ENCODE measurements at regions not wholly inside any gene's neighbourhood (a gene's known extent, or its start where the extent isn't known, plus 50 kb on each side); places are given as distances from the start of the nearest gene placed in this dataset.

GRCh38 chr13:19252381-19252780 is 70.8 kb upstream of the TUBA3C start:
- Histone ChIP-seq H3K27ac (ENCODE audit: low read depth, low read length) (no peak overlapping the region), H3K36me3 (ENCODE audit: control insufficient read depth in 1 of 2, insufficient read depth in 2 of 2, low read length in 2 of 2) (no peaks in the 10 kb centered on the region), H2AK5ac (ENCODE audit: low read length) (no peak overlapping the region), H3K79me1 (ENCODE audit: low read length) (no peaks in the 10 kb centered on the region), H3K4ac (ENCODE audit: low read depth, low read length) (no peak overlapping the region), H2AFZ (ENCODE audit: insufficient read depth, low read length, poor library complexity) (no peak overlapping the region), H3K27me3 (ENCODE audit: insufficient read depth, low read length) (no peaks in the 10 kb centered on the region), H3K4me1 (ENCODE audit: control insufficient read depth in 1 of 2, insufficient read depth in 2 of 2, low read length in 2 of 2) (no peaks in the 10 kb centered on the region), H4K8ac (ENCODE audit: low read depth, low read length) (no peak overlapping the region), H4K91ac (ENCODE audit: low read depth, low read length) (no peak overlapping the region), H3K9me3 (ENCODE audit: insufficient read depth, low read depth, low read length) (peaks cover 8% of the 10 kb centered on the region), H3K4me2 (ENCODE audit: low read length) (no peak overlapping the region), H2BK12ac (ENCODE audit: low read length) (no peak overlapping the region), H3K23ac (ENCODE audit: low read length) (no peak overlapping the region), H2BK5ac (ENCODE audit: low read depth, low read length, poor library complexity) (no peak overlapping the region), H3K79me2 (ENCODE audit: control insufficient read depth, insufficient read depth, low read length, poor library complexity) (no peaks in the 10 kb centered on the region), H4K12ac (ENCODE audit: low read depth, low read length) (no peak overlapping the region), H3K18ac (ENCODE audit: low read length) (no peak overlapping the region), H2BK120ac (ENCODE audit: insufficient read depth, low read length, poor library complexity) (no peak overlapping the region), H3K9ac (ENCODE audit: low read length) (no peak overlapping the region), H3K14ac (ENCODE audit: low read length) (no peak overlapping the region), H3K4me3 (ENCODE audit: low read depth, low read length) (no peak overlapping the region)
- WGBS (ENCODE audit: extremely low coverage, insufficient coverage, insufficient read length), result no CpG with 5 or more reads among the region's 4 CpGs
- no peak for DNase-seq

- Histone ChIP-seq H3K79me2 (ENCODE audit: control insufficient read depth, insufficient read depth, low read length, poor library complexity) (no peaks in the 10 kb centered on the region), H3K4me1 (ENCODE audit: control insufficient read depth in 1 of 2, insufficient read depth in 2 of 2, low read length in 2 of 2) (no peaks in the 10 kb centered on the region), H3K4ac (ENCODE audit: low read depth, low read length) (no peak overlapping the region), H2AK5ac (ENCODE audit: low read length) (no peak overlapping the region), H3K18ac (ENCODE audit: low read length) (no peak overlapping the region), H3K9me3 (ENCODE audit: insufficient read depth, low read depth, low read length) (peaks cover 37% of the 10 kb centered on the region), H2BK120ac (ENCODE audit: insufficient read depth, low read length, poor library complexity) (no peak overlapping the region), H2BK12ac (ENCODE audit: low read length) (no peak overlapping the region), H4K91ac (ENCODE audit: low read depth, low read length) (no peak overlapping the region), H3K23ac (ENCODE audit: low read length) (no peak overlapping the region), H3K14ac (ENCODE audit: low read length) (no peak overlapping the region), H3K27me3 (ENCODE audit: insufficient read depth, low read length) (no peaks in the 10 kb centered on the region), H3K9ac (ENCODE audit: low read length) (no peak overlapping the region), H3K4me3 (ENCODE audit: low read depth, low read length) (no peak overlapping the region), H4K8ac (ENCODE audit: low read depth, low read length) (no peak overlapping the region), H3K27ac (ENCODE audit: low read depth, low read length) (no peak overlapping the region), H4K12ac (ENCODE audit: low read depth, low read length) (no peak overlapping the region), H2BK5ac (ENCODE audit: low read depth, low read length, poor library complexity) (no peak overlapping the region), H2AFZ (ENCODE audit: insufficient read depth, low read length, poor library complexity) (no peak overlapping the region), H3K4me2 (ENCODE audit: low read length) (no peak overlapping the region), H3K79me1 (ENCODE audit: low read length) (no peaks in the 10 kb centered on the region), H3K36me3 (ENCODE audit: control insufficient read depth in 1 of 2, insufficient read depth in 2 of 2, low read length in 2 of 2) (no peaks in the 10 kb centered on the region)
- no peak for DNase-seq
- WGBS (ENCODE audit: extremely low coverage, insufficient coverage, insufficient read length), result no CpG with 5 or more reads among the region's 6 CpGs
Measured at GRCh38 chr13:19239114-19239860, 57.7 kb upstream of the TUBA3C start.

Data from trophoblast cell (in vitro differentiated cells and primary cell).